RWPE2 (cell line): ENCODE measurements at regions not wholly inside any gene's neighbourhood (a gene's known extent, or its start where the extent isn't known, plus 50 kb on each side); places are given as distances from the start of the nearest gene placed in this dataset.

Experiments
- ATAC-seq: fragments of 200-7000 bp; cut with Tn5 transposase; 3 replicates; pipeline ENCODE4 v1.9.1; 2021; ENCODE audit warnings: low read depth
- DNase-seq: peaks from one replicate; pipeline ENCODE4 v3.0.0-alpha.2; 2020; ENCODE audit warnings: low spot score
- H3K27ac ChIP-seq: fragments of 450-650 bp; 2 replicates; pipeline ENCODE4 v1.5.1; 2017; ENCODE audit warnings: mild to moderate bottlenecking; ENCODE audit not compliant: poor library complexity, severe bottlenecking
- H3K27me3 ChIP-seq: fragments of 250-450 bp; sonication (Bioruptor Pico); 2 replicates; pipeline ENCODE4 v1.5.1; 2021; ENCODE audit warnings: mild to moderate bottlenecking, moderate library complexity; ENCODE audit not compliant: insufficient read depth, poor library complexity, severe bottlenecking
- H3K36me3 ChIP-seq: fragments of 250-450 bp; sonication (Bioruptor Pico); 2 replicates; pipeline ENCODE4 v1.5.1; 2020; ENCODE audit warnings: low read depth, mild to moderate bottlenecking, moderate library complexity
- H3K4me1 ChIP-seq: fragments of 250-450 bp; sonication (Bioruptor Pico); 2 replicates; pipeline ENCODE4 v1.5.1; 2021; ENCODE audit warnings: mild to moderate bottlenecking, moderate library complexity; ENCODE audit not compliant: insufficient read depth, poor library complexity, severe bottlenecking
- H3K4me3 ChIP-seq: fragments of 250-450 bp; sonication (Bioruptor Pico); 2 replicates; pipeline ENCODE4 v1.5.1; 2021; ENCODE audit warnings: mild to moderate bottlenecking, moderate library complexity; ENCODE audit not compliant: severe bottlenecking
- H3K9me3 ChIP-seq: fragments of 250-450 bp; sonication (Bioruptor Pico); 2 replicates; pipeline ENCODE4 v1.5.1; 2021; ENCODE audit warnings: mild to moderate bottlenecking, moderate library complexity; ENCODE audit not compliant: severe bottlenecking
- TF ChIP-seq, protein P1 (sequence below): fragments of 450-650 bp; IDR thresholded peaks from one replicate; pipeline ENCODE4 v1.5.1; 2017; ENCODE audit warnings: mild to moderate bottlenecking, moderate library complexity; ENCODE audit not compliant: poor library complexity, severe bottlenecking

DNA sequence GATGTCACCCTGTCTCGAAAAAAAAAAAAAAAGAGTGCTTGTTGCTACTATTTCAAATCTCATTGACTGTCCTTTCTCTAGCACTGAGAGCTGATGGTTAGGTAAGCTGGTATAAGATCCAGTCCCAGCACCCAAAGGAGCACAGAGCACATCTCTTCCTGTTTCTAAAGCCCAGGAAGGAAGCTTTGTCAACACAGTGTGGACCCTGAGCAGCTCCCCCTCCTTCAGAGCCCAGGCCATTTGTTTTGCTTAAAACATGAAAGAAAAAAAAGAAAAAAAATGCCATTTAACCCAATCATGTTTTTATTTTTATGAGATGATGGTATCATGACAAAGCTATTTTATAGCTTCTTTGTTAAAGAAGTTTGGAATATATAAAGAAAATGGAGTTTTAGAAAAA lies 184.1 kb upstream of the DUSP10 start:
- Histone ChIP-seq H3K27me3 (no peaks in the 10 kb centered on the region), H3K36me3 (no peaks in the 10 kb centered on the region), H3K4me1 (no peaks in the 10 kb centered on the region), H3K27ac (no peak overlapping the region), H3K9me3 (no peaks in the 10 kb centered on the region), H3K4me3 (no peak overlapping the region)
- TF ChIP-seq, protein P1, sequence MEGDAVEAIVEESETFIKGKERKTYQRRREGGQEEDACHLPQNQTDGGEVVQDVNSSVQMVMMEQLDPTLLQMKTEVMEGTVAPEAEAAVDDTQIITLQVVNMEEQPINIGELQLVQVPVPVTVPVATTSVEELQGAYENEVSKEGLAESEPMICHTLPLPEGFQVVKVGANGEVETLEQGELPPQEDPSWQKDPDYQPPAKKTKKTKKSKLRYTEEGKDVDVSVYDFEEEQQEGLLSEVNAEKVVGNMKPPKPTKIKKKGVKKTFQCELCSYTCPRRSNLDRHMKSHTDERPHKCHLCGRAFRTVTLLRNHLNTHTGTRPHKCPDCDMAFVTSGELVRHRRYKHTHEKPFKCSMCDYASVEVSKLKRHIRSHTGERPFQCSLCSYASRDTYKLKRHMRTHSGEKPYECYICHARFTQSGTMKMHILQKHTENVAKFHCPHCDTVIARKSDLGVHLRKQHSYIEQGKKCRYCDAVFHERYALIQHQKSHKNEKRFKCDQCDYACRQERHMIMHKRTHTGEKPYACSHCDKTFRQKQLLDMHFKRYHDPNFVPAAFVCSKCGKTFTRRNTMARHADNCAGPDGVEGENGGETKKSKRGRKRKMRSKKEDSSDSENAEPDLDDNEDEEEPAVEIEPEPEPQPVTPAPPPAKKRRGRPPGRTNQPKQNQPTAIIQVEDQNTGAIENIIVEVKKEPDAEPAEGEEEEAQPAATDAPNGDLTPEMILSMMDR, result no peak
- DNase-seq (no peak), ATAC-seq (no peak)

GRCh38 chr1:221923929-221924598 lies 182.2 kb upstream of the DUSP10 start:
- H3K4me3 ChIP-seq, result no peak overlapping the region
- TF ChIP-seq, protein P1, result no peak

DNA sequence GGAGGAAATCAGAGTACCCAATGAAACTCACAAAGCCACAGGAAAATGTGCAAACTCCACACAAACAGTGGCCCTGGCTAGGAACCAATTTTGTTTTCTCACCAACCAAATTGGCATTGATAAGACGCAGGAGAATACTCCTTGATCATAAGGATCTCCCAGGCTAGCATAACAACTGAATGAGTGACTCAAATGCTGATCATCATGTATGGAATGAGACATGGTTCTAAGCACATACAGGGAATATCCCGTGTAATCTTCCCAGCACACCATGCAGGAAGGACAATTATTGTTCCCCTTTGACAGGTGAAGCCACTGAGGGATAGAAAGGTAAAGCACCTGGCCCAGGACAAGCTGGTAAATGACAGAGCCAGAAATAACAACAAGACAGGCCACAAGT lies 180.0 kb upstream of the DUSP10 start:
- TF ChIP-seq, protein P1, result no peak
- DNase-seq (no peak), ATAC-seq (no peak)
- no peak overlapping the region for H3K27ac ChIP-seq
- no peaks in the 10 kb centered on the region for H3K9me3 ChIP-seq
- H3K36me3 ChIP-seq, result no peaks in the 10 kb centered on the region
- H3K4me1 ChIP-seq, result no peaks in the 10 kb centered on the region
- H3K4me3 ChIP-seq, result no peak overlapping the region
- H3K27me3 ChIP-seq, result no peaks in the 10 kb centered on the region

More at GRCh38 chr1:221923929-221924598, 182.2 kb upstream of the DUSP10 start:
- Histone ChIP-seq H3K27ac (no peak overlapping the region), H3K4me1 (no peaks in the 10 kb centered on the region), H3K36me3 (no peaks in the 10 kb centered on the region), H3K27me3 (no peaks in the 10 kb centered on the region), H3K9me3 (no peaks in the 10 kb centered on the region)
- no peak for DNase-seq
- no peak for ATAC-seq

- TF ChIP-seq, protein P1, result no peak
- Histone ChIP-seq H3K4me1 (no peaks in the 10 kb centered on the region), H3K4me3 (no peak overlapping the region), H3K9me3 (no peaks in the 10 kb centered on the region), H3K27me3 (no peaks in the 10 kb centered on the region), H3K36me3 (no peaks in the 10 kb centered on the region), H3K27ac (no peak overlapping the region)
- no peak for DNase-seq
- no peak for ATAC-seq
Observed at GRCh38 chr1:221919743-221920142, 177.9 kb upstream of the DUSP10 start.

GRCh38 chr1:221919341-221919740 lies 177.5 kb upstream of the DUSP10 start:
- Histone ChIP-seq H3K27ac (no peak overlapping the region), H3K9me3 (no peaks in the 10 kb centered on the region), H3K4me1 (no peaks in the 10 kb centered on the region), H3K4me3 (no peak overlapping the region), H3K27me3 (no peaks in the 10 kb centered on the region), H3K36me3 (no peaks in the 10 kb centered on the region)
- ATAC-seq (no peak), DNase-seq (no peak)
- TF ChIP-seq, protein P1, result no peak
